ENCODE measurements at regions not wholly inside any gene's neighbourhood (a gene's known extent, or its start where the extent isn't known, plus 50 kb on each side); places are given as distances from the start of the nearest gene placed in this dataset.

- no peaks in the 10 kb centered on the region for H3K4me1 ChIP-seq (ENCODE audit: control insufficient read depth in 1 of 2, low read depth in 2 of 2)
- TF ChIP-seq, protein P1, sequence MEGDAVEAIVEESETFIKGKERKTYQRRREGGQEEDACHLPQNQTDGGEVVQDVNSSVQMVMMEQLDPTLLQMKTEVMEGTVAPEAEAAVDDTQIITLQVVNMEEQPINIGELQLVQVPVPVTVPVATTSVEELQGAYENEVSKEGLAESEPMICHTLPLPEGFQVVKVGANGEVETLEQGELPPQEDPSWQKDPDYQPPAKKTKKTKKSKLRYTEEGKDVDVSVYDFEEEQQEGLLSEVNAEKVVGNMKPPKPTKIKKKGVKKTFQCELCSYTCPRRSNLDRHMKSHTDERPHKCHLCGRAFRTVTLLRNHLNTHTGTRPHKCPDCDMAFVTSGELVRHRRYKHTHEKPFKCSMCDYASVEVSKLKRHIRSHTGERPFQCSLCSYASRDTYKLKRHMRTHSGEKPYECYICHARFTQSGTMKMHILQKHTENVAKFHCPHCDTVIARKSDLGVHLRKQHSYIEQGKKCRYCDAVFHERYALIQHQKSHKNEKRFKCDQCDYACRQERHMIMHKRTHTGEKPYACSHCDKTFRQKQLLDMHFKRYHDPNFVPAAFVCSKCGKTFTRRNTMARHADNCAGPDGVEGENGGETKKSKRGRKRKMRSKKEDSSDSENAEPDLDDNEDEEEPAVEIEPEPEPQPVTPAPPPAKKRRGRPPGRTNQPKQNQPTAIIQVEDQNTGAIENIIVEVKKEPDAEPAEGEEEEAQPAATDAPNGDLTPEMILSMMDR (IDR thresholded peaks at IDR 0.05): no peak
- no peak for DNase-seq (ENCODE audit: low spot score)
- no peak overlapping the region for H3K4me3 ChIP-seq
- H3K9me3 ChIP-seq: no peaks in the 10 kb centered on the region
- no peaks in the 10 kb centered on the region for H3K36me3 ChIP-seq
- no peak overlapping the region for H3K27ac ChIP-seq
- no peaks in the 10 kb centered on the region for H3K27me3 ChIP-seq (replicated peaks; ENCODE audit: insufficient read depth)
- no peak for ATAC-seq (ENCODE audit: insufficient number of reproducible peaks, low FRiP score, low read depth)
These were observed 675.2 kb downstream of the TBC1D22A start for GRCh38 chr22:47437636-47438035.

DNA sequence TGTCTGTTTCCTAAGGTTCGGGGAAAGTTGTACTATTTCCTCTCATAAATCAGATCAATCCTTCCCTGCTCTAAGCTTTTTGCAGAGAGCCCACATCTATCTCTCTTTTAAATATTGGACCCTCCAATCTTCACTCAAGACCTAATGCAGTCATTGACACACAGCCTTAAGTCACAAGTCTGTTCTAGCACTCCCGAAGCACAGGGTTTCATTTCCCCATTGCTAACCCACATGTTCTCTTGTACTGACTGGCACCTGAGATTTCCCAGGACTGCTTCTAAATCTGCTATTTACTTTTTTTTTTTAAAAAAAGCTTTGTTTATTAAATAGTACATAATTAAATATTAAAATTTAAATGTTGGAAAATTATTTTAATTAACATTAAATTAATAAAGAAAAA is 674.7 kb downstream of the TBC1D22A start:
- TF ChIP-seq, protein P1 (IDR thresholded peaks at IDR 0.05): no peak
- Histone ChIP-seq H3K27ac (no peak overlapping the region), H3K36me3 (no peaks in the 10 kb centered on the region), H3K4me3 (no peak overlapping the region), H3K4me1 (ENCODE audit: control insufficient read depth in 1 of 2, low read depth in 2 of 2) (no peaks in the 10 kb centered on the region), H3K27me3 (replicated peaks; ENCODE audit: insufficient read depth) (no peaks in the 10 kb centered on the region), H3K9me3 (no peaks in the 10 kb centered on the region)
- ATAC-seq (ENCODE audit: insufficient number of reproducible peaks, low FRiP score, low read depth) (no peak), DNase-seq (ENCODE audit: low spot score) (no peak)

DNA sequence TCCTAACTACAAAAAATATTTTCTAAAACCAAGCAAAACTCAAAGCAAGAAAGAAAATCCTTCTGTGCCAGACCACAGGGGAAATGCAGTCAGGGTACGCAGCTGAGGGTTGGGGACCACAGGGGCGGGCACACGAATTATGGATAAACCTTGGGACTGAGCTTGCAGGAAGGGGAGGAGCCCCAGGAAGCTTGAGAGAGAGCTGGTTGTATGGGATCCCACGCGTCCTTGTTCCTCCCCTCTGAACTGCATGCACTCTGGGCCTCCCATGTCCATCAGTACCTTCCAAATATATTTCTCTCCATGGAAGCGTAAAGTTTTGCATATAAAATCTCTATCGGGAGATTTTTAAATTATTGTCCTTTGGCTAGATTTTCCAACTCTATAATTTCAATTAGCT is 673.4 kb downstream of the TBC1D22A start:
- Histone ChIP-seq H3K36me3 (no peaks in the 10 kb centered on the region), H3K4me3 (no peak overlapping the region), H3K9me3 (no peaks in the 10 kb centered on the region), H3K27ac (no peak overlapping the region), H3K27me3 (replicated peaks; ENCODE audit: insufficient read depth) (no peaks in the 10 kb centered on the region), H3K4me1 (ENCODE audit: control insufficient read depth in 1 of 2, low read depth in 2 of 2) (no peaks in the 10 kb centered on the region)
- DNase-seq (ENCODE audit: low spot score) (no peak), ATAC-seq (ENCODE audit: insufficient number of reproducible peaks, low FRiP score, low read depth) (no peak)
- TF ChIP-seq, protein P1 (IDR thresholded peaks at IDR 0.05): no peak

GRCh38 chr22:47435204-47435487 is 672.7 kb downstream of the TBC1D22A start:
- no peak for DNase-seq (ENCODE audit: low spot score)
- no peaks in the 10 kb centered on the region for H3K9me3 ChIP-seq
- ATAC-seq (ENCODE audit: insufficient number of reproducible peaks, low FRiP score, low read depth): no peak

DNA sequence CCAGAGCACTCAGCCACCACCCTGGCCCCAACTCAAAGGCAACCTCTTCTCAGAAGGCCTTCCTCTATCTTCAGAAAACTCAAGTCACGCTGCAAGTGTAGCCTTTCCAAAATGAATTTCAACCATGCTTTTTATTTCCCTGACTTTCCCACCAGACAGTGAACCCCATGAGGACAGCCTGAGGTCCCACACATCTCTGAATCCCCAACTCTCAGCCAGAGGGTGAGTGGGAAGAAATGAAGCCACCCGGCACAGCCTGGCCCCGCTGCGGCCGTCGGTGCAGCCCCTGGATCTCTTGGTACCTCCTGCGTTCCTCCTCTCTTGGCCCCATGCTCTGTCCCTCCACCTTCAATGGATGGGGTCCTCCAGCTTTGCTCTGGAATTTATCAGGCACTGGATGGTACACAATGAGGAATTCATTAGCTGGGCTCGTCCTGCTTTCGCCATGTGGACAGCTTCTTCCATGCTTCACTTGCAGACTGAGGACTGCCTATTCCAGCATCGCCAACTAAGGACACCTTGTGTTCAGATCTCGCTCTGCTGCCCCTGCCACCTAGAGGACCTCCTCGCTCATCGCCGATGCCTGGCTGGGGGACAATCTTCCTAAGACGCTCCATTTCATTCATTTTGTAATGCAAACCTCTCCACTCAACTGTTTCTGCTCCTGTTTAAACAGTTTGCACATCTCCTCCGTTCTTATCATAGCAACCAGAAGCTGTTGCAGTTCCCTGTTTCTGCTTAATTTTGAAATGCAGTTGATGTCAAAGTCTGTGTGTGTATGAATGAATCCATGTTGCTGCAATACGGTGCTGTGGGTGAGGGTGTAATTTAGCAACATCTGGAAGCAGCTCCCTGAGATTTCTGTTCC is 672.1 kb downstream of the TBC1D22A start:
- no peak for DNase-seq (ENCODE audit: low spot score)
- ATAC-seq (ENCODE audit: insufficient number of reproducible peaks, low FRiP score, low read depth): no peak
- TF ChIP-seq, protein P1 (IDR thresholded peaks at IDR 0.05): no peak

More at GRCh38 chr22:47435204-47435487, 672.7 kb downstream of the TBC1D22A start:
- no peaks in the 10 kb centered on the region for H3K36me3 ChIP-seq
- H3K4me3 ChIP-seq: no peak overlapping the region
- TF ChIP-seq, protein P1 (IDR thresholded peaks at IDR 0.05): no peak
- H3K4me1 ChIP-seq (ENCODE audit: control insufficient read depth in 1 of 2, low read depth in 2 of 2): no peaks in the 10 kb centered on the region
- H3K27me3 ChIP-seq (replicated peaks; ENCODE audit: insufficient read depth): no peaks in the 10 kb centered on the region
- H3K27ac ChIP-seq: no peak overlapping the region

More for the DNA sequence above, 672.1 kb downstream of the TBC1D22A start:
- no peaks in the 10 kb centered on the region for H3K36me3 ChIP-seq
- H3K9me3 ChIP-seq: no peaks in the 10 kb centered on the region
- no peaks in the 10 kb centered on the region for H3K4me1 ChIP-seq (ENCODE audit: control insufficient read depth in 1 of 2, low read depth in 2 of 2)
- H3K4me3 ChIP-seq: no peak overlapping the region
- H3K27ac ChIP-seq: no peak overlapping the region
- no peaks in the 10 kb centered on the region for H3K27me3 ChIP-seq (replicated peaks; ENCODE audit: insufficient read depth)
